ENCODE measurements at regions not wholly inside any gene's neighbourhood (a gene's known extent, or its start where the extent isn't known, plus 50 kb on each side); places are given as distances from the start of the nearest gene placed in this dataset.
"Not testable (repeated sequence)": the region's sequence is repeated elsewhere in the genome, so short reads cannot be mapped to it uniquely, and the experiment has no call there.

DNA sequence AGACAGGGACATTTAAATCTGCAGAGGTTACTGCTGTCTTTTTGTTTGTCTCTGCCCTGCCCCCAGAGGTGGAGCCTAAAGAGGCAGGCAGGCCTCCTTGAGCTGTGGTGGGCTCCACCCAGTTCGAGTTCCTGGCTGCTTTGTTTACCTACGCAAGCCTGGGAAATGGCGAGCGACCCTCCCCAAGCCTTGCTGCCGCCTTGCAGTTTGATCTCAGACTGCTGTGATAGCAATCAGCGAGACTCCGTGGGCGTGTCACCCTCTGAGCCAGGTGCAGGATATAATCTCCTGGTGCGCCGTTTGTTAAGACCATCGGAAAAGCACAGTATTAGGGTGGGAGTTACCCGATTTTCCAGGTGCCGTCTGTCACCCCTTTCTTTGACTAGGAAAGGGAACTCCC, 93.3 kb downstream of the ANKRD30BL start:
- not testable (repeated sequence) for H3K4me1 ChIP-seq; H3K4me3 ChIP-seq; H3K27me3 ChIP-seq; H3K36me3 ChIP-seq; H3K27ac ChIP-seq; ATAC-seq (ENCODE audit: low FRiP score in 2 of 2); H3K9me3 ChIP-seq
- peak in 1 of 2 donors; percentile 13 for DNase-seq
- 90 to 91% methylated on average over 13 of the region's 13 CpGs for WGBS, 2 donors

- DNase-seq; H3K27ac ChIP-seq; H3K36me3 ChIP-seq; H3K4me1 ChIP-seq; H3K27me3 ChIP-seq; ATAC-seq (ENCODE audit: low FRiP score in 2 of 2); H3K9me3 ChIP-seq; H3K4me3 ChIP-seq: not testable (repeated sequence)
- WGBS, 2 donors: 62 to 67% methylated on average over 2 of the region's 2 CpGs
Measured at GRCh38 chr2:132065391-132065790, 96.4 kb downstream of the ANKRD30BL start.

DNA sequence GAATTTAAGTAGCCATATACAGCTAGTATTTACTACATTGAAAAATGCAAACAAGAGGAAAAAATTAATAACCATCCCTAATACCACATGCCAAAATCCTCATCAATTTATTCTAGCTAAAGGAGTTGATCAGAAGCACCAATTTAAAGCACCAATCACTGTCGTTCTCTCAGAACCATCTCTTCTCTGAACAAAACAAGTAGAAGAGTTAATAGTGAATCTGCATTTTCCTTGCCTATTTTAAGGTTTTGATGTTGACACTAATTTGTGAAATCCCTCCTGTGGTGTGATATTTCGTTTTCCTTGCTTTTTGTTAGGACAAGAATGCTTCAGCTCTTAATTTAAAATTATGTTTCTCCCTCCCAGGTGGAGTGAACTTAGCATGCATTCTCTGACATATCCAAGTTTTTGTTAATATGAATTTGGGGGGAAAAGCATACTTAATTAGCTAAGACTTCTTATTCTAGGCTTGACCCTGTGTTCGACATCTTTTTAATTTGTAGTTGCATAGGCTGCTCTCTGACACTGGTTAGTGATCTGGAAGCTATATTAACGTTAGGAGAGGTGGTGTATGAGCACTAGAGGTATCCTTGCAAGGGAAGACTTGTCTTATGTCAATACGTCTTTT, 122.0 kb downstream of the ANKRD30BL start:
- H3K4me1 ChIP-seq: peaks cover 5 to 15% (median 6%) of the 10 kb centered on the region in 4 donors
- not testable (repeated sequence) for ATAC-seq (ENCODE audit: low FRiP score in 2 of 2); H3K36me3 ChIP-seq; H3K4me3 ChIP-seq; H3K27ac ChIP-seq; DNase-seq; H3K9me3 ChIP-seq
- WGBS, 2 donors: 56 to 64% methylated on average over 5 of the region's 5 CpGs
- H3K27me3 ChIP-seq: peaks cover 0 to 12% (median 3%) of the 10 kb centered on the region in 4 donors

DNA sequence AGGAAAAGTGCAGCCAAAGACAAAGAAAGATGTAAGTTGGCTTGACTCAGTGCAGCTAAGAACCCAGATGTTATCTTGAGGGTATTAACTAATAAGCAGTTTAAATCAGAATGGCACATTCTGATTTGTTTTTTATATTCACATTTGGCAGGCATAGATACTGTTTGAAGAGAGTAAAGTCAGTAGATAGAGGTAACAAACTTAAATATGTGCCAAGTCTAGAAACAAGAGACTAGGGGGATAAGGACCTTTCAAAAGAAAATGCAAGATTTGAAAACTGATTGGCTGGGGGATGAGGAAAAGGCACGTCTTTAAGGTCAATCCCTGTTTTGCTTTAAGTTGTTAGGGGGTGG, 122.9 kb downstream of the ANKRD30BL start:
- WGBS, 2 donors: 3 to 5% methylated on average over 1 of the region's 1 CpG
- Histone ChIP-seq H3K4me1 (peaks cover 5 to 15% (median 6%) of the 10 kb centered on the region in 4 donors), H3K27me3 (peaks cover 0 to 12% (median 3%) of the 10 kb centered on the region in 4 donors), H3K4me3 (peak overlapping the region in 3 of 4 donors; percentile 36 to 55 (median 54))
- not testable (repeated sequence) for H3K9me3 ChIP-seq; H3K36me3 ChIP-seq; H3K27ac ChIP-seq; ATAC-seq (ENCODE audit: low FRiP score in 2 of 2); DNase-seq

DNA sequence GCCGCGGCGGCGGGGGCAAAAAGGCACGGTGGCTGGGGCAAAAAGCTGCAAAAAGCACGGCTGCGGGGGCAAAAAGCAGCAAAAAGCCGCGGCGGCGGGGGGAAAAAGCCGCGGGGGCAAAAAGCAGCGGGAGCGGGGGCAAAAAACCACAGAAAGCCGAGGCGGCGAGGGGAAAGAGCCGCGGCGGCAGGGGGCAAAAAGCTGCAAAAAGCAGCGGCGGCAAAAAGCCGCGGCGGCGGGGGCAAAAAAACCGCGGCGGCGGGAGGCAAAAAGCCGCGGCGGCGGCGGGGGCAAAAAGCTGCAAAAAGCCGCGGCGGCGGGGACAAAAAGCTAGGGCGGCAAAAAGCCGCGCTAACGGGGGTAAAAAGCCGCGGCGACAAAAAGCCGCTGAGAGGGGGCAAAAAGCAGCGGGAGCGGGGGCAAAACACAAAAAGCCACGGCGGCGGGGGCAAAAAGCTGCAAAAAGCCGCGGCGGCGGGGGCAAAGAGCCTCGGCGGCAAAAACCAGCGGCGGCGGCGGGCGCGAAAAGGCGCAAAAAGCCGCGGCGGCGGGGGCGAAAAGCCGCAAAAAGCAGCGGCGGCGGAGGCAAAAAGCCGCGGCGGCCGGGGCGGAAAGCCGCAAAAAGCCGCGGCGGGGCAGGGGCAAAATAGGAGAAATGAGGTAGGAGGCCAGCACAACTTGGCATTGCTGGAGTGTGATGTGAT, 123.4 kb downstream of the ANKRD30BL start:
- Histone ChIP-seq H3K27ac (peak overlapping the region in 2 of 4 donors; percentile 27 to 42), H3K4me3 (peak overlapping the region in 3 of 4 donors; percentile 36 to 55 (median 54)), H3K4me1 (peaks cover 5 to 15% (median 6%) of the 10 kb centered on the region in 4 donors), H3K36me3 (no peaks in the 10 kb centered on the region), H3K27me3 (peaks cover 0 to 12% (median 3%) of the 10 kb centered on the region in 4 donors), H3K9me3 (no peaks in the 10 kb centered on the region)
- DNase-seq (peak in 1 of 2 donors; percentile 78), ATAC-seq (ENCODE audit: low FRiP score in 2 of 2) (no peak)
- WGBS, 2 donors: 1% methylated on average over 69 to 70 of the region's 84 CpGs
- TF ChIP-seq, protein P1, sequence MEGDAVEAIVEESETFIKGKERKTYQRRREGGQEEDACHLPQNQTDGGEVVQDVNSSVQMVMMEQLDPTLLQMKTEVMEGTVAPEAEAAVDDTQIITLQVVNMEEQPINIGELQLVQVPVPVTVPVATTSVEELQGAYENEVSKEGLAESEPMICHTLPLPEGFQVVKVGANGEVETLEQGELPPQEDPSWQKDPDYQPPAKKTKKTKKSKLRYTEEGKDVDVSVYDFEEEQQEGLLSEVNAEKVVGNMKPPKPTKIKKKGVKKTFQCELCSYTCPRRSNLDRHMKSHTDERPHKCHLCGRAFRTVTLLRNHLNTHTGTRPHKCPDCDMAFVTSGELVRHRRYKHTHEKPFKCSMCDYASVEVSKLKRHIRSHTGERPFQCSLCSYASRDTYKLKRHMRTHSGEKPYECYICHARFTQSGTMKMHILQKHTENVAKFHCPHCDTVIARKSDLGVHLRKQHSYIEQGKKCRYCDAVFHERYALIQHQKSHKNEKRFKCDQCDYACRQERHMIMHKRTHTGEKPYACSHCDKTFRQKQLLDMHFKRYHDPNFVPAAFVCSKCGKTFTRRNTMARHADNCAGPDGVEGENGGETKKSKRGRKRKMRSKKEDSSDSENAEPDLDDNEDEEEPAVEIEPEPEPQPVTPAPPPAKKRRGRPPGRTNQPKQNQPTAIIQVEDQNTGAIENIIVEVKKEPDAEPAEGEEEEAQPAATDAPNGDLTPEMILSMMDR (IDR thresholded peaks at IDR 0.05): no peak
- TF ChIP-seq POLR2AphosphoS5 (IDR thresholded peaks at IDR 0.05) (no peak), EP300 (IDR thresholded peaks at IDR 0.05) (no peak), POLR2A (IDR thresholded peaks at IDR 0.05) (no peak)

DNA sequence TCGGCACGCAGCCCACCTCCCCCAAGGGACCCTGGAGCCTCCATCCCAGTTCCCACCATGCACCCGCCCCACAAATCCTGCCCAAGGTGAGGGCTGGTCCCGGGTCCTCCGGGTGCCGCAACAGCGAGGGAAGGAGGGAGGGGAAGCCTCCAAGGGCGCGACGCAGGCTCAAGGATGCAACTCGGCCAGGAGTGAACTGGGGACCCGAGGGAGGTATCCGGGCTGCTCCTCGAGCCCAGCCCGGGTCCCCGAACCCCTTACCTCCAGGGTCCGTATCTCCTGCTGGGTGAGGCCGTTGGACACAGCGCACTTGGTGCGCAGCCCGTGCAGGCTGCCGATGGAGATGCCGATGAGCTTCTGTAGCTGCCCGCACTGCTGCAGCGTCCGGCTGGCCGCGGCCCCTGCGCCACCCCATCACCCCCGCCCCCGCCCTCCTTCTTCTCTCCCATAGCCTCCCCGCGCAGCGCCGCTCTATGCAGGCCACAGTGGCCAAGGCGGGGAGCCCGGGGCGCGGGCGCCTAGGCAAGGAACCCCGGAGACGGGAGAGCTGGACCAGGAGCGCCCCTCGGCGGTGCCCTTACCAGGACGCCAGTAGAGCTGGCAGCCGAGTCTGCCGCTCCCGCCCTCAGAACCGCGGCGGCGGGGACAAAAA, 124.1 kb downstream of the ANKRD30BL start:
- peaks cover 0 to 12% (median 3%) of the 10 kb centered on the region in 4 donors for H3K27me3 ChIP-seq
- DNase-seq: peak in 1 of 2 donors; percentile 22
- H3K4me3 ChIP-seq: peak overlapping the region in 3 of 4 donors; percentile 36 to 55 (median 54)
- H3K9me3 ChIP-seq: no peaks in the 10 kb centered on the region
- no peaks in the 10 kb centered on the region for H3K36me3 ChIP-seq
- H3K27ac ChIP-seq: peak overlapping the region in 2 of 4 donors; percentile 27 to 42
- 6 to 20% methylated on average over 3 to 30 of the region's 53 CpGs for WGBS, 2 donors
- ATAC-seq (ENCODE audit: low FRiP score in 2 of 2): no peak
- no peak for TF ChIP-seq EP300 (IDR thresholded peaks at IDR 0.05)
- no peak for TF ChIP-seq POLR2AphosphoS5 (IDR thresholded peaks at IDR 0.05)
- TF ChIP-seq, protein P1 (IDR thresholded peaks at IDR 0.05): no peak
- no peak for TF ChIP-seq POLR2A (IDR thresholded peaks at IDR 0.05)
- peaks cover 5 to 15% (median 6%) of the 10 kb centered on the region in 4 donors for H3K4me1 ChIP-seq
